Adrenal gland (tissue), 9 donors: ENCODE measurements at regions not wholly inside any gene's neighbourhood (a gene's known extent, or its start where the extent isn't known, plus 50 kb on each side); places are given as distances from the start of the nearest gene placed in this dataset.

Experiments
- DNase-seq, 7 donors: peaks; one replicate each; pipeline ENCODE4 v3.0.0-alpha.2; 2019 to 2020
- H3K27ac ChIP-seq, 5 donors: fragments of 200-600 bp; sonication (generic) in 4 of 5; 1 replicate in 3 of 5; 2 replicates in 2 of 5; pipeline versions ENCODE4 v1.5.1 to v1.8.0; 2016 to 2020; ENCODE audit warnings: mild to moderate bottlenecking in 1 of 5
- H3K27me3 ChIP-seq: fragments of 200-600 bp; 2 replicates; pipeline ENCODE4 v1.8.0; 2021
- H3K36me3 ChIP-seq, 2 donors: fragments of 200-600 bp; replicated peaks in 1 of 2; 1 replicate in 1 of 2; 2 replicates in 1 of 2; pipeline versions ENCODE4 v1.5.1 to v1.8.0; 2018 to 2022
- H3K4me1 ChIP-seq, 2 donors: fragments of 200-600 bp; replicated peaks in 1 of 2; 1 replicate in 1 of 2; 2 replicates in 1 of 2; pipeline versions ENCODE4 v1.5.1 to v1.8.0; 2018 to 2021
- H3K4me3 ChIP-seq, 4 donors: fragments of 200-600 bp; sonication (generic) in 3 of 4; one replicate each; pipeline ENCODE4 v1.5.1; 2016 to 2018
- H3K9me3 ChIP-seq, 3 donors: fragments of 200-600 bp; sonication (generic) in 1 of 3; replicated peaks in 1 of 3; 1 replicate in 2 of 3; 2 replicates in 1 of 3; pipeline versions ENCODE4 v1.5.1 to v1.8.0; 2016 to 2021
- CTCF ChIP-seq, 6 experiments: fragments of 450-650 bp in 4 of 6; fragments of 200-600 bp in 2 of 6; sonication (generic) in 1 of 6; IDR thresholded peaks; 1 replicate in 5 of 6; 2 replicates in 1 of 6; pipeline versions ENCODE4 v1.5.1 to v1.8.0; 2016 to 2021; ENCODE audit warnings: antibody characterized with exemption in 6 of 6, mild to moderate bottlenecking in 2 of 6, moderate library complexity in 1 of 6
- POLR2A ChIP-seq, 2 donors: fragments of 450-650 bp; IDR thresholded peaks; one replicate each; pipeline ENCODE4 v1.6.1; 2017; ENCODE audit warnings: antibody characterized with exemption in 2 of 2, mild to moderate bottlenecking in 2 of 2, moderate library complexity in 1 of 2
- WGBS, 4 donors: extraction: QIAGEN DNeasy Blood & Tissue Kit in 2 of 4; methylation state at CpG; one replicate each; pipeline versions ENCODE4 v1.1.5 to v1.1.7; 2013 to 2017; 5-methylcytosine and 5-hydroxymethylcytosine counted together
- intact Hi-C, 2 donors: fragments of 100-400 bp; cut with DNase I; formaldehyde crosslinking; loops; one replicate each; pipeline versions ENCODE4 v1.14.1 to v1.15.0; 2022 to 2023
- donor health status: healthy with polysubstance abuse.
- donor health status: Bipolar disorder and iron deficiency.
- donor health status: DM: yes; HTN: yes; CAD: no.
- donor health status: DM: no; HTN: no; CAD: no.
- donor health status: DM: no; HTN: no; CAD: no.

GRCh38 chr11:8313504-8314090 lies 49.9 kb upstream of the LMO1 start:
- H3K27ac ChIP-seq = no peak overlapping the region
- H3K9me3 ChIP-seq = no peaks in the 10 kb centered on the region
- H3K4me3 ChIP-seq = no peak overlapping the region
- TF ChIP-seq CTCF (IDR thresholded peaks at IDR 0.05) (no peak), POLR2A (IDR thresholded peaks at IDR 0.05) (no peak)
- H3K4me1 ChIP-seq = no peaks in the 10 kb centered on the region
- H3K36me3 ChIP-seq = no peaks in the 10 kb centered on the region
- no peaks in the 10 kb centered on the region for H3K27me3 ChIP-seq
- intact Hi-C loops = no loop called here
- no peak for DNase-seq
- 72 to 84% (median 79%) methylated on average over 5 to 6 of the region's 6 CpGs for WGBS, 4 donors
